Sigmoid colon (tissue), 6 donors: ENCODE measurements at regions not wholly inside any gene's neighbourhood (a gene's known extent, or its start where the extent isn't known, plus 50 kb on each side); places are given as distances from the start of the nearest gene placed in this dataset.

Source experiments
- DNase-seq: peaks from one replicate; pipeline ENCODE4 v3.0.0-alpha.2; 2019
- H3K27ac ChIP-seq, 4 donors: fragments of 200-600 bp; sonication (generic); one replicate each; pipeline ENCODE4 v1.5.1; 2016 to 2019; ENCODE audit warnings: mild to moderate bottlenecking in 1 of 4
- H3K27me3 ChIP-seq, 3 donors: fragments of 200-600 bp; sonication (generic); one replicate each; pipeline ENCODE4 v1.5.1; 2019; ENCODE audit warnings: mild to moderate bottlenecking in 1 of 3
- H3K36me3 ChIP-seq, 4 donors: fragments of 200-600 bp; sonication (generic); one replicate each; pipeline ENCODE4 v1.5.1; 2016 to 2019
- H3K4me1 ChIP-seq, 4 donors: fragments of 200-600 bp; sonication (generic); one replicate each; pipeline ENCODE4 v1.5.1; 2017 to 2019
- H3K4me3 ChIP-seq, 4 donors: fragments of 200-600 bp; sonication (generic); one replicate each; pipeline ENCODE4 v1.5.1; 2017 to 2019; ENCODE audit warnings: mild to moderate bottlenecking in 2 of 4, moderate library complexity in 1 of 4
- H3K9me3 ChIP-seq, 4 donors: fragments of 200-600 bp in 3 of 4; sonication (generic) in 3 of 4; one replicate each; pipeline versions ENCODE4 v1.5.1 to v1.6.1; 2013 to 2019
- EP300 ChIP-seq, 4 donors: sonication (generic); formaldehyde crosslinking; IDR thresholded peaks; one replicate each; pipeline ENCODE4 v1.6.1; 2017; ENCODE audit warnings: antibody characterized with exemption in 4 of 4
- POLR2A ChIP-seq, 2 donors: fragments of 450-650 bp; IDR thresholded peaks; one replicate each; pipeline ENCODE4 v1.6.1; 2016; ENCODE audit warnings: antibody characterized with exemption in 2 of 2, mild to moderate bottlenecking in 2 of 2, moderate library complexity in 2 of 2
- POLR2AphosphoS5 ChIP-seq, 4 donors: sonication (generic); formaldehyde crosslinking; IDR thresholded peaks; one replicate each; pipeline ENCODE4 v1.6.1; 2017; ENCODE audit warnings: antibody characterized with exemption in 4 of 4
- WGBS, 2 donors: extraction: QIAGEN DNeasy Blood & Tissue Kit; methylation state at CpG; one replicate each; pipeline ENCODE4 v1.1.7; 2013; 5-methylcytosine and 5-hydroxymethylcytosine counted together
- intact Hi-C: fragments of 100-400 bp; cut with DNase I; formaldehyde crosslinking; loops from one replicate; pipeline ENCODE4 v1.15.1; 2023
- TF ChIP-seq, protein P1 (sequence below), 4 experiments: fragments of 450-650 bp in 3 of 4; fragments of 200-600 bp in 1 of 4; IDR thresholded peaks; one replicate each; pipeline ENCODE4 v1.5.1; 2016 to 2019; ENCODE audit warnings: antibody characterized with exemption in 4 of 4, mild to moderate bottlenecking in 3 of 4, moderate library complexity in 2 of 4
- donor health status: healthy with polysubstance abuse.
- donor health status: healthy.

- Histone ChIP-seq H3K27ac (no peak overlapping the region), H3K4me1 (no peaks in the 10 kb centered on the region), H3K36me3 (no peaks in the 10 kb centered on the region), H3K4me3 (no peak overlapping the region), H3K9me3 (peaks cover 0 to 2% (median 0%) of the 10 kb centered on the region in 4 donors), H3K27me3 (no peaks in the 10 kb centered on the region)
- WGBS, 2 donors = 94 to 97% methylated on average over 2 of the region's 2 CpGs
- intact Hi-C loops = no loop called here
- TF ChIP-seq, protein P1, sequence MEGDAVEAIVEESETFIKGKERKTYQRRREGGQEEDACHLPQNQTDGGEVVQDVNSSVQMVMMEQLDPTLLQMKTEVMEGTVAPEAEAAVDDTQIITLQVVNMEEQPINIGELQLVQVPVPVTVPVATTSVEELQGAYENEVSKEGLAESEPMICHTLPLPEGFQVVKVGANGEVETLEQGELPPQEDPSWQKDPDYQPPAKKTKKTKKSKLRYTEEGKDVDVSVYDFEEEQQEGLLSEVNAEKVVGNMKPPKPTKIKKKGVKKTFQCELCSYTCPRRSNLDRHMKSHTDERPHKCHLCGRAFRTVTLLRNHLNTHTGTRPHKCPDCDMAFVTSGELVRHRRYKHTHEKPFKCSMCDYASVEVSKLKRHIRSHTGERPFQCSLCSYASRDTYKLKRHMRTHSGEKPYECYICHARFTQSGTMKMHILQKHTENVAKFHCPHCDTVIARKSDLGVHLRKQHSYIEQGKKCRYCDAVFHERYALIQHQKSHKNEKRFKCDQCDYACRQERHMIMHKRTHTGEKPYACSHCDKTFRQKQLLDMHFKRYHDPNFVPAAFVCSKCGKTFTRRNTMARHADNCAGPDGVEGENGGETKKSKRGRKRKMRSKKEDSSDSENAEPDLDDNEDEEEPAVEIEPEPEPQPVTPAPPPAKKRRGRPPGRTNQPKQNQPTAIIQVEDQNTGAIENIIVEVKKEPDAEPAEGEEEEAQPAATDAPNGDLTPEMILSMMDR (IDR thresholded peaks at IDR 0.05) = no peak
- TF ChIP-seq POLR2AphosphoS5 (IDR thresholded peaks at IDR 0.05) = no peak
- DNase-seq = no peak
Measured at GRCh38 chr9:105828171-105828570, 133.8 kb downstream of the TMEM38B start.

- Histone ChIP-seq H3K9me3 (no peaks in the 10 kb centered on the region), H3K27me3 (no peaks in the 10 kb centered on the region), H3K27ac (no peak overlapping the region), H3K4me3 (no peak overlapping the region), H3K36me3 (no peaks in the 10 kb centered on the region), H3K4me1 (no peaks in the 10 kb centered on the region)
- intact Hi-C loops = no loop called here
- WGBS, 2 donors = 0 to 95% methylated on average over 1 of the region's 1 CpG
- no peak for TF ChIP-seq POLR2AphosphoS5 (IDR thresholded peaks at IDR 0.05)
- no peak for TF ChIP-seq EP300 (IDR thresholded peaks at IDR 0.05)
- TF ChIP-seq POLR2A (IDR thresholded peaks at IDR 0.05) = no peak
- TF ChIP-seq, protein P1 (IDR thresholded peaks at IDR 0.05) = no peak
- no peak for DNase-seq
Measured at GRCh38 chr9:105828596-105829213, 134.4 kb downstream of the TMEM38B start.

- Histone ChIP-seq H3K27me3 (no peaks in the 10 kb centered on the region), H3K9me3 (no peaks in the 10 kb centered on the region), H3K27ac (no peak overlapping the region), H3K36me3 (no peaks in the 10 kb centered on the region), H3K4me1 (no peaks in the 10 kb centered on the region), H3K4me3 (no peak overlapping the region)
- TF ChIP-seq, protein P1 (IDR thresholded peaks at IDR 0.05) = no peak
- TF ChIP-seq POLR2A (IDR thresholded peaks at IDR 0.05) (no peak), EP300 (IDR thresholded peaks at IDR 0.05) (no peak), POLR2AphosphoS5 (IDR thresholded peaks at IDR 0.05) (no peak)
- WGBS, 2 donors = 75 to 90% methylated on average over 1 of the region's 1 CpG
- intact Hi-C loops = no loop called here
- DNase-seq = no peak
Measured at GRCh38 chr9:105830461-105830860, 136.1 kb downstream of the TMEM38B start.

DNA sequence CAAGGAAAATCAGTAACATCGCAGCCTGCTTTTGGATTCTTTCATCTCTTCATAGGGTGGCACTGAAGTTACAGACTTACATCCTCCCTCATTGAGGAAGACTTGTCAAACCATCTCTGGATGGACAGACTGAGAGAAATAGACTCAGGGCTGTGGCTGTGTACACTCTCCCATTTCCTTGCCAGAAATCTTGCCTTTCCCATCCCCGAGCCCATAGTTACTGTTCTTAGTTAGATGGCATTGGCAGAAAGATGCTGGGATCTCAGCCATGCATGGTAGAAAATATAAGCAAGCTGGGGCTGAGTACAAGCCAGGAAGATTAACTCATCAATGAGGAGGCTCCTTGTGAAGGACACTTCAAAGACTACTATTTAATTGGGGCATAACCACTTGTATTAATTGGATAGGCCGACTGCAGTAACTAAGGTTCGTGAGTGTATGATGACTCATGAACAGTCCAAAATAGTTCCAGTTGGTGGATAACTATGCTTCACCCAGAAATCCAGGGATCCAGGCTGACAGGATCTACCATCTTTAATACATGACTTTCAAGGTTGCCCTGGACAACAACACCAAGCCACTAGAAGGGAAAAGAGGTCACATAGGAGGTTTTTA is 137.9 kb downstream of the TMEM38B start:
- intact Hi-C loops = no loop called here
- TF ChIP-seq POLR2AphosphoS5 (IDR thresholded peaks at IDR 0.05) (no peak), EP300 (IDR thresholded peaks at IDR 0.05) (no peak), POLR2A (IDR thresholded peaks at IDR 0.05) (no peak)
- TF ChIP-seq, protein P1 (IDR thresholded peaks at IDR 0.05) = no peak
- no peaks in the 10 kb centered on the region for H3K36me3 ChIP-seq
- no peaks in the 10 kb centered on the region for H3K4me1 ChIP-seq
- no peaks in the 10 kb centered on the region for H3K9me3 ChIP-seq
- no peak overlapping the region for H3K27ac ChIP-seq
- H3K27me3 ChIP-seq = no peaks in the 10 kb centered on the region
- no peak for DNase-seq
- H3K4me3 ChIP-seq = no peak overlapping the region
- WGBS, 2 donors = 68 to 94% methylated on average over 4 of the region's 4 CpGs
